Body of pancreas (tissue), 4 donors: ENCODE measurements at regions not wholly inside any gene's neighbourhood (a gene's known extent, or its start where the extent isn't known, plus 50 kb on each side); places are given as distances from the start of the nearest gene placed in this dataset.

ENCODE experiments used
- ATAC-seq: fragments of 150-250 bp; one replicate; pipeline ENCODE4 v1.9.1; 2016
- DNase-seq, 4 donors: peaks; one replicate each; pipeline ENCODE4 v3.0.0-alpha.2; 2019
- H3K27ac ChIP-seq, 4 donors: fragments of 200-600 bp; sonication (generic); 1 replicate in 3 of 4; 2 replicates in 1 of 4; pipeline versions ENCODE4 v1.5.1 to v1.6.1; 2016 to 2019; ENCODE audit warnings: mild to moderate bottlenecking in 1 of 4, mixed read lengths in 1 of 4, moderate library complexity in 1 of 4
- H3K27me3 ChIP-seq, 2 donors: fragments of 200-600 bp; sonication (generic); one replicate each; pipeline ENCODE4 v1.6.0; 2016; ENCODE audit warnings: mild to moderate bottlenecking in 1 of 2
- H3K36me3 ChIP-seq, 2 donors: fragments of 200-600 bp; sonication (generic); replicated peaks in 1 of 2; 2 replicates each; pipeline ENCODE4 v1.5.1; 2016; ENCODE audit warnings: low read depth in 2 of 2; ENCODE audit not compliant: insufficient read depth in 1 of 2
- H3K4me1 ChIP-seq: fragments of 200-600 bp; sonication (generic); one replicate; pipeline ENCODE4 v1.6.0; 2016
- H3K4me3 ChIP-seq, 2 donors: fragments of 200-600 bp; sonication (generic); 1 replicate in 1 of 2; 2 replicates in 1 of 2; pipeline ENCODE4 v1.5.1; 2016 to 2019
- H3K9me3 ChIP-seq, 3 donors: fragments of 200-600 bp; sonication (generic); 1 replicate in 2 of 3; 2 replicates in 1 of 3; pipeline ENCODE4 v1.5.1; 2016
- POLR2A ChIP-seq, 3 donors: fragments of 450-650 bp; IDR thresholded peaks; one replicate each; pipeline ENCODE4 v1.6.1; 2016; ENCODE audit warnings: antibody characterized with exemption in 3 of 3, mild to moderate bottlenecking in 2 of 3
- WGBS, 2 donors: methylation state at CpG; one replicate each; pipeline ENCODE4 v1.1.5; 2017; 5-methylcytosine and 5-hydroxymethylcytosine counted together
- intact Hi-C: fragments of 100-400 bp; cut with DNase I; formaldehyde crosslinking; loops from one replicate; pipeline ENCODE4 v1.15.1; 2023
- TF ChIP-seq, protein P1 (sequence below), 7 experiments: fragments of 450-650 bp in 4 of 7; fragments of 200-600 bp in 3 of 7; sonication (generic) in 3 of 7; IDR thresholded peaks; one replicate each; pipeline ENCODE4 v1.5.1; 2016 to 2019; ENCODE audit warnings: antibody characterized with exemption in 7 of 7

GRCh38 chr21:20545454-20545853 lies 452.8 kb upstream of the NCAM2 start:
- H3K4me1 ChIP-seq: no peaks in the 10 kb centered on the region
- intact Hi-C loops: no loop called here
- H3K27me3 ChIP-seq: no peaks in the 10 kb centered on the region
- H3K9me3 ChIP-seq: no peaks in the 10 kb centered on the region
- no peak overlapping the region for H3K4me3 ChIP-seq
- no peaks in the 10 kb centered on the region for H3K36me3 ChIP-seq
- no peak for DNase-seq
- no peak for TF ChIP-seq POLR2A (IDR thresholded peaks at IDR 0.05)
- TF ChIP-seq, protein P1, sequence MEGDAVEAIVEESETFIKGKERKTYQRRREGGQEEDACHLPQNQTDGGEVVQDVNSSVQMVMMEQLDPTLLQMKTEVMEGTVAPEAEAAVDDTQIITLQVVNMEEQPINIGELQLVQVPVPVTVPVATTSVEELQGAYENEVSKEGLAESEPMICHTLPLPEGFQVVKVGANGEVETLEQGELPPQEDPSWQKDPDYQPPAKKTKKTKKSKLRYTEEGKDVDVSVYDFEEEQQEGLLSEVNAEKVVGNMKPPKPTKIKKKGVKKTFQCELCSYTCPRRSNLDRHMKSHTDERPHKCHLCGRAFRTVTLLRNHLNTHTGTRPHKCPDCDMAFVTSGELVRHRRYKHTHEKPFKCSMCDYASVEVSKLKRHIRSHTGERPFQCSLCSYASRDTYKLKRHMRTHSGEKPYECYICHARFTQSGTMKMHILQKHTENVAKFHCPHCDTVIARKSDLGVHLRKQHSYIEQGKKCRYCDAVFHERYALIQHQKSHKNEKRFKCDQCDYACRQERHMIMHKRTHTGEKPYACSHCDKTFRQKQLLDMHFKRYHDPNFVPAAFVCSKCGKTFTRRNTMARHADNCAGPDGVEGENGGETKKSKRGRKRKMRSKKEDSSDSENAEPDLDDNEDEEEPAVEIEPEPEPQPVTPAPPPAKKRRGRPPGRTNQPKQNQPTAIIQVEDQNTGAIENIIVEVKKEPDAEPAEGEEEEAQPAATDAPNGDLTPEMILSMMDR (IDR thresholded peaks at IDR 0.05): no peak
- no peak for ATAC-seq
- 75 to 76% methylated on average over 10 of the region's 10 CpGs for WGBS, 2 donors
- H3K27ac ChIP-seq: no peak overlapping the region

DNA sequence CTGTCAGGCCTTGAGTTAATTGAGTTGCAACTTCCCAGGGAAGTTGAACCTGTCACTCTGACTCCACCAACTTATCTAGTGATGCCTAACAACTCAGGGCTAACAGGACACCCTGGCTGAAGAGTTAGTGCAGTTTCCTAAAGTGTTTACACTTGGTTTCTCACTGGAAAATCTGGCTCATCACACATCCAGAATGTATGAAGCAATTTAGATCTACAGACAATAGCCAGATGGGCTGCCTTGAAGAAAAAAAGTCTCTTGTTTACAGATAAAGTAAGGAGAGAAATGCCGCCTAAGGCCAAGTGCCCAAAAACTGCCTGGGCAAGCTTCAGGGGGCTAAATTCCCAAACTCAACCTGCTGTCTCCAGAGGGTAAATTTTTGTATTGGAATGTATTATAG lies 446.3 kb upstream of the NCAM2 start:
- Histone ChIP-seq H3K9me3 (no peaks in the 10 kb centered on the region), H3K27me3 (no peaks in the 10 kb centered on the region), H3K4me3 (no peak overlapping the region), H3K4me1 (no peaks in the 10 kb centered on the region), H3K27ac (no peak overlapping the region), H3K36me3 (no peaks in the 10 kb centered on the region)
- TF ChIP-seq, protein P1 (IDR thresholded peaks at IDR 0.05): no peak
- no peak for TF ChIP-seq POLR2A (IDR thresholded peaks at IDR 0.05)
- intact Hi-C loops: no loop called here
- DNase-seq (no peak), ATAC-seq (no peak)
- 56 to 67% methylated on average over 1 of the region's 1 CpG for WGBS, 2 donors

DNA sequence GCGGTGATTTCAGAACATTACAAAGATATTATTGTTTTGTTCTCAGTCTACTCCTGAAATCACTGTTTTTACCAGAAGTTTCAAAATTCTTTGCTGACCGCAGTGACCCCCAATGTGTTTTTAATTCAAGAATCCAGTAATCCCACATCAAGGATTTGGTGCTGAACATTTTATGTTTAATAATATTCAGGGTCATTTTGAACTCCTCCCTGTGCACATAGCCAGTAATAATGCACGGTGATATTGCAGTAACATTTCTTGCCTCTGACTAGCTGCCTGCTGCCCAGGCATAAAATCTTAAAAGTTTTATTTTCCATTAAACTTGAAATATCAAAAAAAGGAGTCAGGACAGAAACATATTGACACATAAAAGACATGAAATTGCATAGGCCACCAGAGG lies 443.4 kb upstream of the NCAM2 start:
- Histone ChIP-seq H3K4me3 (no peak overlapping the region), H3K36me3 (no peaks in the 10 kb centered on the region), H3K9me3 (no peaks in the 10 kb centered on the region), H3K4me1 (no peaks in the 10 kb centered on the region), H3K27me3 (no peaks in the 10 kb centered on the region), H3K27ac (no peak overlapping the region)
- intact Hi-C loops: no loop called here
- ATAC-seq (no peak), DNase-seq (no peak)
- 68 to 72% methylated on average over 3 of the region's 3 CpGs for WGBS, 2 donors
- TF ChIP-seq, protein P1 (IDR thresholded peaks at IDR 0.05): no peak
- TF ChIP-seq POLR2A (IDR thresholded peaks at IDR 0.05): no peak

DNA sequence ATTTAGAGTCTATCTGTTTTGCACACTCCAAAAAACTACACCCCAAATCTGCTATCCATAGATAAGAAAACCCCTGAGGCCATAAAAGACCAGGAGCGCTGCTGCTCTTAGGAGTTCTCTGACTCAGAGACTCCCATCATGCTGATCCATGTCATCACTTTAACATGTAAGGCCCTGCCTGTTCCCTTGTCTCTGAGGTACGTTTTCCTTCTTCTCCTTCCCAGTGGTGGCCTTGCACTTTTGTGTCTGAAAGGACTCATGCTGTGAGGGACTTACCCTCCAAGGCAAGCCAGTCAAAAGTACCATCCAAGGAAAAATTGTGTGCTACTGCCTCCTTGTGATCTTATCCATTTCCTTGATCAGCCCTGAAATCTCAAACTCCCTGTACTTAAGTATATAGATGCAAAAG lies 427.4 kb upstream of the NCAM2 start:
- Histone ChIP-seq H3K36me3 (no peaks in the 10 kb centered on the region), H3K27ac (no peak overlapping the region), H3K27me3 (no peaks in the 10 kb centered on the region), H3K4me3 (no peak overlapping the region), H3K4me1 (no peaks in the 10 kb centered on the region), H3K9me3 (no peaks in the 10 kb centered on the region)
- WGBS, 2 donors: 38 to 53% methylated on average over 2 of the region's 2 CpGs
- no peak for TF ChIP-seq POLR2A (IDR thresholded peaks at IDR 0.05)
- TF ChIP-seq, protein P1 (IDR thresholded peaks at IDR 0.05): no peak
- no peak for ATAC-seq
- intact Hi-C loops: no loop called here
- DNase-seq: no peak

DNA sequence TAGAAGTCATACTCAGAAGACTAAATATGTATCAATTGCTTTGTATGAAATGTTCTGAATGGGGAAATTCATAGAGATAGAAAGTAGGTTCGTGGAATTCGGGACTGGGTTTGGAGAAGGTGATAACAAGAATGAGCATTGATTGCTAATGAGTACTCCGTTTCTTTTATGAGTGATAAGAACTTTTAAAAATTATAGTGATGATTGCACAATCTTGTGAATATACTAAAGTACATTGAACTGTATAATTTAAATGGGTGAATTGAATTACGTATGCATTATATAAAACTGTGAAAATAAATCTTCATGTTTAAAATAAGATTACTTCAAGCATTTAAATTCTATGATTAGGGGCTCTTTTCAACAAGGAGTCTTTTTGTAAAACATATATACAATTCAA lies 425.6 kb upstream of the NCAM2 start:
- H3K4me3 ChIP-seq: no peak overlapping the region
- no peak overlapping the region for H3K27ac ChIP-seq
- TF ChIP-seq, protein P1 (IDR thresholded peaks at IDR 0.05): no peak
- no peak for TF ChIP-seq POLR2A (IDR thresholded peaks at IDR 0.05)
- no peaks in the 10 kb centered on the region for H3K4me1 ChIP-seq
- 45 to 52% methylated on average over 4 of the region's 4 CpGs for WGBS, 2 donors
- intact Hi-C loops: no loop called here
- H3K27me3 ChIP-seq: no peaks in the 10 kb centered on the region
- no peaks in the 10 kb centered on the region for H3K36me3 ChIP-seq
- ATAC-seq (no peak), DNase-seq (no peak)
- H3K9me3 ChIP-seq: no peaks in the 10 kb centered on the region
